Astrocyte of the cerebellum (primary cell): ENCODE measurements at regions not wholly inside any gene's neighbourhood (a gene's known extent, or its start where the extent isn't known, plus 50 kb on each side); places are given as distances from the start of the nearest gene placed in this dataset.
A peak's percentile ranks its signal among the peaks of the same experiment; 100 is the strongest.

Experiments used
- DNase-seq: peaks from one replicate; pipeline ENCODE4 v3.0.0-alpha.2; 2011; ENCODE audit warnings: low read depth
- H3K4me3 ChIP-seq: 2 replicates; pipeline ENCODE4 v1.5.1; 2011; ENCODE audit warnings: mild to moderate bottlenecking, low read depth, low read length, moderate library complexity
- CTCF ChIP-seq: IDR thresholded peaks from 2 replicates; pipeline ENCODE4 v1.5.1; 2012; ENCODE audit warnings: low read length, low read depth, moderate library complexity, mild to moderate bottlenecking; ENCODE audit errors: missing control alignments
- in situ Hi-C: cut with HindIII; loops from 2 replicates; pipeline ENCODE4 v1.10.0; 2017; ENCODE audit warnings: low sequenced_read_pairs

GRCh38 chr12:23066095-23066494 lies 441.1 kb downstream of the ETNK1 start:
- in situ Hi-C loops: no loop called here
- no peak for TF ChIP-seq CTCF
- DNase-seq: no peak
- H3K4me3 ChIP-seq: no peak overlapping the region

- peak; percentile 60 for DNase-seq
- no peak for TF ChIP-seq CTCF
- no peak overlapping the region for H3K4me3 ChIP-seq
- in situ Hi-C loops: no loop called here
Measured at GRCh38 chr12:23083267-23083666, 458.3 kb downstream of the ETNK1 start.

DNA sequence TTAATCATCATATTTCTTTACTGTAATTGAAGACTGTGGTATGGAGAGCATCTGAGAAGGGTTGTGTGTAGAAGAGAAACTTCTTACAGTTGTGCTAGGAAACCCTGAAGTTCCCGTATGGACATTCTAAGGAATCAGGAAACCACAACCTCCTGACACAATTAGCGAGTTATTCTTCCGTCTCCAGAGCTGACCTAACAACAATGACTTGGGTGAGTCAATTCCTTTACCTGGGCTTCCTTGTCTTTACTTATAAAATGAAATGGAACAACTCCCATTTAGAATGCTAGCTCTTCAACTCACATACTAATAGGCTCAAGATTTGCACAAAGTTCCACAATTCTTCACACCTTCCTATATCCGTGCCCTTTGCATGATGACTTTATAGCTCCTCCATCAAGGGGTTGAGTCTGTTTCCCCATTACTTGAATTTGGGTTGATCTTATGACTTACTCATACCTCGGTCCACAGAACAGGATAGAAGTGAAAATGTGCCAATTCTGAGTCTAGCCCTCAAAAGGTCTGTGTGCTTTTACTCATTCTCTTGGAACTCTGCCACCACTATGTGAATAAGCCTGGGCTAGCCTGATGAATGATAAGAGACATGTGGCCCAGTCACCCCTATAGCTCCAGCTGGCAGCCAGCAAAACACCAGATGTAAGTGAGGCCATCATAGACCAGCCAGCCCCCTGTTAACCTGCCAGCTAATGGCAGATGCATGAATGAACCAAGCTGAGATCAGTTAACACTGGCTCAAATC lies 459.4 kb downstream of the ETNK1 start:
- TF ChIP-seq CTCF: no peak
- peak; percentile 83 for DNase-seq
- in situ Hi-C loops: no loop called here
- H3K4me3 ChIP-seq: no peak overlapping the region

GRCh38 chr12:23088594-23088993 lies 463.6 kb downstream of the ETNK1 start:
- no peak overlapping the region for H3K4me3 ChIP-seq
- in situ Hi-C loops: no loop called here
- TF ChIP-seq CTCF: no peak
- DNase-seq: no peak

GRCh38 chr12:23093488-23093887 lies 468.5 kb downstream of the ETNK1 start:
- H3K4me3 ChIP-seq: no peak overlapping the region
- no peak for TF ChIP-seq CTCF
- no peak for DNase-seq
- in situ Hi-C loops: no loop called here

DNA sequence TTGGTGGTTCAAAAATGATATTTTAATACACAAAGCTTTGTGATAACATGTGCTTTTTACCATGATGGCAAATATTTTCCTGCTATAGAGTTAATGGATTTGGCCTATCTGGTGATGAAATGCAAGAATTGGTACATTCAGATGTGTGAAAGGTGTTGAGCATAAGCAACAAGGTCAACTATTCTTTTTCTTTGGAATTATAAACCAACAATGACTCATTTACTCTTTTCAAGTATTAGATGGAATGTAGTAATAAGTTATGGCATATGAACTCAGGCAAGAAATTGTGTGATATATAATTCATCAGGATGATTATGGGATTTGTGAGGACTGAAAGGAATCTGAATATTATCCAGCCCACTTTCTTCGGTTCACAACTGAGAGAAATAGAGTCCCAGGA lies 471.4 kb downstream of the ETNK1 start:
- DNase-seq: no peak
- in situ Hi-C loops: no loop called here
- H3K4me3 ChIP-seq: no peak overlapping the region
- TF ChIP-seq CTCF: no peak
